K562 (cell line): ENCODE measurements at regions not wholly inside any gene's neighbourhood (a gene's known extent, or its start where the extent isn't known, plus 50 kb on each side); places are given as distances from the start of the nearest gene placed in this dataset.

Experiments used
- ATAC-seq: fragments of 200-7000 bp; cut with Tn5 transposase; 3 replicates; pipeline ENCODE4 v1.9.1; 2020; ENCODE audit warnings: moderate library complexity
- BruUV-seq: library from RNA; stranded (reverse); fragments of 400-500 nt; replicated peaks from 2 replicates; lab custom pipeline; 2021; lab: Mats Ljungman, UMichigan
- CTCF ChIA-PET: fragments of 300-600 bp; formaldehyde crosslinking; extraction: SDS; loops from one replicate; lab custom pipeline; 2021; ENCODE audit warnings: low intra/inter-chr PET ratio; lab: Yijun Ruan, JAX
- POLR2A ChIA-PET: fragments of 300-600, 350-650 bp; sonication (Branson Sonifier 250); formaldehyde crosslinking; extraction: SDS; loops from one replicate; lab custom pipeline; 2021; ENCODE audit warnings: antibody characterized with exemption, inconsistent platforms; lab: Yijun Ruan, JAX
- DNase-seq, 4 experiments: peaks; one replicate each; pipeline versions ENCODE4 v3.0.0 to v3.0.0-alpha.2; 2011 to 2018; ENCODE audit warnings: low spot score in 3 of 4, mixed read lengths in 3 of 4; ENCODE audit errors: extremely low read depth in 1 of 4
- FAIRE-seq: peaks from 2 replicates; lab custom pipeline; 2011; peaks lifted over from hg19 to GRCh38; lab: Jason Lieb, UNC
- H2AFZ ChIP-seq: 2 replicates; pipeline ENCODE4 v1.6.0; 2011; ENCODE audit warnings: low read depth, low read length, control low read depth, inconsistent platforms
- H3K27ac ChIP-seq: fragments of 200-600 bp; 3 replicates; pipeline ENCODE4 v1.8.0; 2011; ENCODE audit warnings: low read depth, mild to moderate bottlenecking, control low read depth, inconsistent platforms, low read length, moderate library complexity, mixed read lengths; ENCODE audit errors: extremely low read depth
- H3K27me3 ChIP-seq, 2 experiments: fragments of 300-600 bp in 1 of 2; 2 replicates in 1 of 2; 3 replicates in 1 of 2; pipeline versions ENCODE4 v1.6.0 to v1.8.0; 2011; ENCODE audit warnings: inconsistent platforms in 2 of 2, low read length in 2 of 2, mild to moderate bottlenecking in 1 of 2, mixed read lengths in 1 of 2, moderate library complexity in 1 of 2; ENCODE audit not compliant: control insufficient read depth in 2 of 2, insufficient read depth in 2 of 2
- H3K36me3 ChIP-seq: fragments of 300-600 bp; 3 replicates; pipeline ENCODE4 v1.8.0; 2011; ENCODE audit warnings: mild to moderate bottlenecking, low read length, inconsistent platforms; ENCODE audit not compliant: control insufficient read depth, insufficient read depth
- H3K4me1 ChIP-seq, 2 experiments: fragments of 200-600 bp in 1 of 2; replicated peaks in 1 of 2; 2 replicates in 1 of 2; 3 replicates in 1 of 2; pipeline versions ENCODE4 v1.5.1 to v1.8.0; 2011; ENCODE audit warnings: inconsistent platforms in 2 of 2, low read length in 2 of 2, mild to moderate bottlenecking in 1 of 2, mixed read lengths in 1 of 2, moderate library complexity in 1 of 2; ENCODE audit not compliant: control insufficient read depth in 2 of 2, insufficient read depth in 2 of 2
- H3K4me2 ChIP-seq: 2 replicates; pipeline ENCODE4 v1.6.1; 2011; ENCODE audit warnings: low read length, control low read depth, inconsistent platforms, mixed read lengths; ENCODE audit not compliant: insufficient read depth
- H3K4me3 ChIP-seq: fragments of 200-600 bp; sonication (generic), shearing (Covaris generic); 2 replicates; pipeline ENCODE4 v1.5.1; 2016; ENCODE audit warnings: control low read depth, inconsistent platforms
- H3K79me2 ChIP-seq: fragments of 200-600 bp; 3 replicates; pipeline ENCODE4 v1.8.0; 2011; ENCODE audit warnings: low read length, inconsistent platforms; ENCODE audit not compliant: control insufficient read depth, insufficient read depth
- H3K9ac ChIP-seq, 2 experiments: 2 replicates each; pipeline versions ENCODE4 v1.6.0 to v1.6.1; 2011; ENCODE audit warnings: low read depth in 2 of 2, low read length in 2 of 2, control low read depth in 1 of 2, inconsistent platforms in 1 of 2, mild to moderate bottlenecking in 1 of 2, mixed read lengths in 1 of 2; ENCODE audit not compliant: insufficient read depth in 1 of 2
- H3K9me1 ChIP-seq: one replicate; pipeline ENCODE4 v1.6.0; 2011; ENCODE audit warnings: inconsistent platforms, mild to moderate bottlenecking, low read length, moderate library complexity; ENCODE audit not compliant: control insufficient read depth, insufficient read depth
- H3K9me3 ChIP-seq: replicated peaks from 2 replicates; pipeline ENCODE4 v1.5.1; 2011; ENCODE audit warnings: low read depth, low read length, inconsistent platforms; ENCODE audit not compliant: control insufficient read depth, insufficient read depth
- H4K20me1 ChIP-seq: replicated peaks from 2 replicates; pipeline ENCODE4 v1.6.1; 2011; ENCODE audit warnings: low read length, inconsistent platforms, mixed read lengths; ENCODE audit not compliant: control insufficient read depth, insufficient read depth
- CBX1 ChIP-seq: sonication (generic); IDR thresholded peaks from 2 replicates; pipeline ENCODE4 v1.6.1; 2016; ENCODE audit warnings: antibody characterized with exemption, low read depth, mild to moderate bottlenecking
- DLX4 ChIP-seq: fragments of 250-450 bp; sonication (Bioruptor Pico); IDR thresholded peaks from 2 replicates; pipeline ENCODE4 v1.6.1; 2021; ENCODE audit warnings: mild to moderate bottlenecking
- GATAD2B ChIP-seq: fragments of 450-650 bp; IDR thresholded peaks from 2 replicates; pipeline ENCODE4 v1.6.1; 2017; ENCODE audit warnings: mild to moderate bottlenecking, borderline replicate concordance
- NR2F6 ChIP-seq: fragments of 450-650 bp; formaldehyde crosslinking; IDR thresholded peaks from 2 replicates; pipeline ENCODE4 v1.4.0; 2020; ENCODE audit warnings: mild to moderate bottlenecking
- PHB ChIP-seq: fragments of 250-450 bp; sonication (Bioruptor Pico); IDR thresholded peaks from 2 replicates; pipeline ENCODE4 v1.5.0; 2021
- ZC3H8 ChIP-seq: fragments of 450-650 bp; IDR thresholded peaks from 2 replicates; pipeline ENCODE4 v1.6.1; 2017
- ZNF121 ChIP-seq: sonication (generic); formaldehyde crosslinking; conservative IDR thresholded peaks from 2 replicates; pipeline ENCODE4 v1.8.0; 2022; ENCODE audit warnings: missing genetic modification reagents
- ZNF184 ChIP-seq: sonication (generic); formaldehyde crosslinking; IDR thresholded peaks from 2 replicates; pipeline ENCODE4 v1.5.0; 2020; ENCODE audit warnings: missing genetic modification reagents
- WGBS: fragments of 100-300 bp; shearing (Covaris generic); methylation state at CpG from one replicate; pipeline ENCODE4 v1.1.6; 2016; ENCODE audit warnings: low coverage, mixed read lengths; ENCODE audit not compliant: insufficient coverage; ENCODE audit errors: missing lambda C conversion rate; 5-methylcytosine and 5-hydroxymethylcytosine counted together
- in situ Hi-C: fragments of 300-500 bp; cut with MboI; formaldehyde crosslinking; loops from 4 replicates; pipeline ENCODE4 v1.15.0; 2018; ENCODE audit warnings: inconsistent platforms, mixed read lengths
- intact Hi-C: fragments of 100-400 bp; cut with micrococcal nuclease; formaldehyde crosslinking; loops from 2 replicates; pipeline ENCODE4 v1.14.2; 2022

GRCh38 chr2:31666878-31667277, 86.1 kb upstream of the SRD5A2 start:
- Histone ChIP-seq H3K4me1 (no peaks in the 10 kb centered on the region), H3K9me1 (no peaks in the 10 kb centered on the region), H3K9ac (no peak overlapping the region), H3K9me3 (no peaks in the 10 kb centered on the region), H3K27ac (no peak overlapping the region), H3K4me3 (no peak overlapping the region), H4K20me1 (no peaks in the 10 kb centered on the region), H3K79me2 (no peaks in the 10 kb centered on the region), H3K27me3 (no peaks in the 10 kb centered on the region), H2AFZ (no peak overlapping the region), H3K4me2 (no peak overlapping the region), H3K36me3 (no peaks in the 10 kb centered on the region)
- in situ Hi-C loops (no loop called here), intact Hi-C loops (no loop called here)
- ATAC-seq: no peak
- FAIRE-seq: no peak
- BruUV-seq: no TSS peak
- TF ChIP-seq ZNF184 (CRISPR knock-in tag) (no peak), PHB (CRISPR knock-in tag) (no peak), ZC3H8 (no peak), DLX4 (CRISPR knock-in tag) (no peak), GATAD2B (no peak), NR2F6 (CRISPR knock-in tag) (no peak)
- 0% methylated on average over 1 of the region's 1 CpG for WGBS
- DNase-seq: no peak
- POLR2A ChIA-PET: interaction anchor here (0.6 to 0.9 kb wide), 2 partner anchors 17 to 51 kb away, joined by 3 to 5 read pairs; no protein-coding TSS in a partner anchor
- CTCF ChIA-PET: no interaction called here

GRCh38 chr2:31664949-31665724, 84.4 kb upstream of the SRD5A2 start:
- in situ Hi-C loops: no loop called here
- POLR2A ChIA-PET: no interaction called here

More at GRCh38 chr2:31664949-31665724, 84.4 kb upstream of the SRD5A2 start:
- Histone ChIP-seq H3K4me1 (no peaks in the 10 kb centered on the region), H3K36me3 (no peaks in the 10 kb centered on the region), H3K9ac (no peak overlapping the region), H3K27ac (no peak overlapping the region), H2AFZ (no peak overlapping the region), H3K27me3 (no peaks in the 10 kb centered on the region), H3K4me2 (no peak overlapping the region), H3K4me3 (no peak overlapping the region), H4K20me1 (no peaks in the 10 kb centered on the region), H3K79me2 (no peaks in the 10 kb centered on the region), H3K9me1 (no peaks in the 10 kb centered on the region), H3K9me3 (no peaks in the 10 kb centered on the region)
- intact Hi-C loops: no loop called here
- BruUV-seq: no TSS peak
- no peak for FAIRE-seq
- 3% methylated on average over 2 of the region's 2 CpGs for WGBS
- ATAC-seq: no peak
- TF ChIP-seq CBX1: no peak
- TF ChIP-seq ZNF121 (CRISPR knock-in tag): peak; percentile 50; the same call in 1 of the 2 replicates
- CTCF ChIA-PET: no interaction called here
- DNase-seq: no peak
